DND-41 (cell line): ENCODE measurements at regions not wholly inside any gene's neighbourhood (a gene's known extent, or its start where the extent isn't known, plus 50 kb on each side); places are given as distances from the start of the nearest gene placed in this dataset.
A peak's percentile ranks its signal among the peaks of the same experiment; 100 is the strongest.

Experiments used
- ATAC-seq: fragments of 200-7000 bp; cut with Tn5 transposase; 3 replicates; pipeline ENCODE4 v1.9.1; 2021; ENCODE audit warnings: low read depth; ENCODE audit not compliant: insufficient read depth
- DNase-seq: peaks from one replicate; pipeline ENCODE4 v3.0.0-alpha.2; 2020
- H2AFZ ChIP-seq: 2 replicates; pipeline ENCODE4 v1.6.0; 2012; ENCODE audit warnings: low read depth, low read length
- H3K27ac ChIP-seq: 2 replicates; pipeline ENCODE4 v1.5.1; 2012; ENCODE audit warnings: low read length, inconsistent platforms
- H3K27me3 ChIP-seq: fragments of 200-600 bp; sonication (generic); 2 replicates; pipeline ENCODE4 v1.6.0; 2012; ENCODE audit warnings: low read length, mild to moderate bottlenecking, inconsistent platforms; ENCODE audit not compliant: insufficient read depth, poor library complexity
- H3K36me3 ChIP-seq: 2 replicates; pipeline ENCODE4 v1.5.1; 2012; ENCODE audit warnings: low read length, inconsistent platforms; ENCODE audit not compliant: insufficient read depth
- H3K4me1 ChIP-seq: 2 replicates; pipeline ENCODE4 v1.5.1; 2012; ENCODE audit warnings: mild to moderate bottlenecking, low read length; ENCODE audit not compliant: insufficient read depth
- H3K4me2 ChIP-seq: 2 replicates; pipeline ENCODE4 v1.6.0; 2012; ENCODE audit warnings: mild to moderate bottlenecking, moderate library complexity, low read length, inconsistent platforms; ENCODE audit not compliant: insufficient read depth
- H3K4me3 ChIP-seq, 2 experiments: fragments of 200-600 bp in 1 of 2; shearing (Covaris generic) in 1 of 2; 2 replicates each; pipeline ENCODE4 v1.5.1; 2012 to 2016; ENCODE audit warnings: inconsistent platforms in 2 of 2, low read length in 2 of 2, mild to moderate bottlenecking in 2 of 2, low read depth in 1 of 2, moderate library complexity in 1 of 2
- H3K79me2 ChIP-seq: 2 replicates; pipeline ENCODE4 v1.6.0; 2012; ENCODE audit warnings: low read length, inconsistent platforms; ENCODE audit not compliant: insufficient read depth
- H3K9ac ChIP-seq: 2 replicates; pipeline ENCODE4 v1.6.0; 2012; ENCODE audit warnings: low read depth, mild to moderate bottlenecking, inconsistent platforms, low read length, moderate library complexity
- H3K9me3 ChIP-seq: 2 replicates; pipeline ENCODE4 v1.5.1; 2012; ENCODE audit warnings: low read length, moderate library complexity, mild to moderate bottlenecking, inconsistent platforms; ENCODE audit not compliant: insufficient read depth, severe bottlenecking
- H4K20me1 ChIP-seq: 2 replicates; pipeline ENCODE4 v1.6.0; 2012; ENCODE audit warnings: low read length; ENCODE audit not compliant: insufficient read depth
- EZH2 ChIP-seq: IDR thresholded peaks from 3 replicates; pipeline ENCODE4 v1.6.1; 2012; ENCODE audit warnings: borderline replicate concordance, low read depth, mild to moderate bottlenecking, moderate library complexity, low read length, inconsistent platforms; ENCODE audit not compliant: severe bottlenecking
- TF ChIP-seq, protein P1 (sequence below): IDR thresholded peaks from 2 replicates; pipeline ENCODE4 v1.5.1; 2012; ENCODE audit warnings: borderline replicate concordance, low read length, moderate library complexity, mild to moderate bottlenecking; ENCODE audit not compliant: poor library complexity, severe bottlenecking; ENCODE audit errors: extremely low read depth

DNA sequence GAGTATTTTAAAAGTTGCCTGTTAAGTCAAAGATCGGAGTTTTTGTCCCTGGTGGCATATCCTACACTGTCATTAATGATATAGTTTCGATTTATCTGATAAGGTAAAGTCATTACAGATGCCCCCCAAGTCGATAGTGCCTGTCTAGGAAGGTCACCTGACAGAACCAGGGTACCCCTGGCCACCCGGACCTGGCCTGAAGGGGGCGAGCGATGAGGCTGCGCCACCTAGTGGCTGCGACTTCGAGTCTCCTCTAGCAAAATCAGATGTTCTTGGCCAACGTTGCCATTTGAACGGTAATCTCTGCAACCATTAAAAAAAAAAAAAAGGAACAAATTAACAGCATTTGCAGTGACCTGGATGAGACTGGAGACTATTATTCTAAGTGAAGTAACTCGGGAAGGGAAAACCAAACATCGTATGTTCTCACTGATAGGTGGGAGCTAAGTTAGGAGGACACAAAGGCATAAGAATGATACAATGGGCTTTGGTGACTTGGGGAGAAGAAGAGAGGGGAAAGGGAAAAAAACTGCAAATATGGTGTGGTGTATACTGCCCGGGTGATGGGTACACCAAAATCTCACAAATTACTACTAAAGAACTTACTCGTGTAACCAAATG lies 565.1 kb downstream of the LIG4 start:
- no peak overlapping the region for H3K4me2 ChIP-seq
- H3K4me3 ChIP-seq: no peak overlapping the region
- no peaks in the 10 kb centered on the region for H3K9me3 ChIP-seq
- no peak overlapping the region for H3K9ac ChIP-seq
- H3K36me3 ChIP-seq: no peaks in the 10 kb centered on the region
- no peaks in the 10 kb centered on the region for H3K4me1 ChIP-seq
- H3K27ac ChIP-seq: no peak overlapping the region
- TF ChIP-seq, protein P1, sequence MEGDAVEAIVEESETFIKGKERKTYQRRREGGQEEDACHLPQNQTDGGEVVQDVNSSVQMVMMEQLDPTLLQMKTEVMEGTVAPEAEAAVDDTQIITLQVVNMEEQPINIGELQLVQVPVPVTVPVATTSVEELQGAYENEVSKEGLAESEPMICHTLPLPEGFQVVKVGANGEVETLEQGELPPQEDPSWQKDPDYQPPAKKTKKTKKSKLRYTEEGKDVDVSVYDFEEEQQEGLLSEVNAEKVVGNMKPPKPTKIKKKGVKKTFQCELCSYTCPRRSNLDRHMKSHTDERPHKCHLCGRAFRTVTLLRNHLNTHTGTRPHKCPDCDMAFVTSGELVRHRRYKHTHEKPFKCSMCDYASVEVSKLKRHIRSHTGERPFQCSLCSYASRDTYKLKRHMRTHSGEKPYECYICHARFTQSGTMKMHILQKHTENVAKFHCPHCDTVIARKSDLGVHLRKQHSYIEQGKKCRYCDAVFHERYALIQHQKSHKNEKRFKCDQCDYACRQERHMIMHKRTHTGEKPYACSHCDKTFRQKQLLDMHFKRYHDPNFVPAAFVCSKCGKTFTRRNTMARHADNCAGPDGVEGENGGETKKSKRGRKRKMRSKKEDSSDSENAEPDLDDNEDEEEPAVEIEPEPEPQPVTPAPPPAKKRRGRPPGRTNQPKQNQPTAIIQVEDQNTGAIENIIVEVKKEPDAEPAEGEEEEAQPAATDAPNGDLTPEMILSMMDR: peak; percentile 53
- no peak for TF ChIP-seq EZH2
- ATAC-seq (no peak), DNase-seq (peak; percentile 9)
- H4K20me1 ChIP-seq: no peaks in the 10 kb centered on the region
- no peaks in the 10 kb centered on the region for H3K27me3 ChIP-seq
- no peaks in the 10 kb centered on the region for H3K79me2 ChIP-seq
- H2AFZ ChIP-seq: no peak overlapping the region

DNA sequence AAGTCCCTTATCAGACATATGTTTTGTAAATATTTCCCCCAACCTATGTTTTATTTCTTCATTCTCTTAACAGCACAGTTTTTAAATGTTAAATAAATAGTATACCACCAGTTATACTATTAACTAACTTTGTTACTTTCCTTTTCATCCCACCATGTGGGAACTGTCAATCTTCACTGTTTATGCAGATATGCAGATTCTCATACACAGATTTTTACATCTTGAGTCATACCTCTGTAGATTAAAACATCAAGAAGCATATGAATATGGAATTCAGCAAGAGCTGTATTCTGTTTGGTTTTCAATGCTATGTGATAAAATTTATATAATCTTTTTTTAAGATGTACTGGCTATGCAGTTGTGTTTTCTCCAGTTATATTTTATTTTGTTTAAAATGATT lies 566.3 kb downstream of the LIG4 start:
- H2AFZ ChIP-seq: no peak overlapping the region
- no peaks in the 10 kb centered on the region for H3K79me2 ChIP-seq
- H3K4me2 ChIP-seq: no peak overlapping the region
- ATAC-seq (no peak), DNase-seq (no peak)
- no peak overlapping the region for H3K4me3 ChIP-seq
- H3K4me1 ChIP-seq: no peaks in the 10 kb centered on the region
- no peaks in the 10 kb centered on the region for H3K9me3 ChIP-seq
- H3K36me3 ChIP-seq: no peaks in the 10 kb centered on the region
- no peak overlapping the region for H3K9ac ChIP-seq
- TF ChIP-seq, protein P1: no peak
- no peak for TF ChIP-seq EZH2
- no peak overlapping the region for H3K27ac ChIP-seq
- H3K27me3 ChIP-seq: no peaks in the 10 kb centered on the region
- H4K20me1 ChIP-seq: no peaks in the 10 kb centered on the region

DNA sequence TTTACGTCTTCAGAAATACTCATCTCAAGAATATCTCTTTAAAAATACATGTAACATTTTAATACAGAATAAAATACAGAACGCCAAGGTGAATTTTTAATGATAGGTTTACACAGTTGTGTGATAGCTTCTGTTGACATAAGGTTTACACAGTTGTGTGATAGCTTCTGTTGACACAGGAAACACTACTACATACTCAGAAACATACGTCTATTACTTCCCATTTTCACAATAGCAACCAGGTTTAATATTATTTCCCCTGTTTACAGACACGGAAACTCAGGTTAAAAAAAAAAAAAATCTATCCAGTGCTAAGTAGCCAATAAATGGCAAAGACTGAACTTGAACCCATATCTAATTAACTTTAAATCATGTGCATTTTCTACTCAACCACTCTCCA lies 571.2 kb downstream of the LIG4 start:
- H4K20me1 ChIP-seq: no peaks in the 10 kb centered on the region
- no peaks in the 10 kb centered on the region for H3K36me3 ChIP-seq
- H3K9me3 ChIP-seq: no peaks in the 10 kb centered on the region
- no peak for DNase-seq
- no peaks in the 10 kb centered on the region for H3K27me3 ChIP-seq
- no peak for ATAC-seq
- H3K9ac ChIP-seq: no peak overlapping the region
- H2AFZ ChIP-seq: no peak overlapping the region
- H3K27ac ChIP-seq: no peak overlapping the region
- H3K4me2 ChIP-seq: no peak overlapping the region
- H3K4me1 ChIP-seq: no peaks in the 10 kb centered on the region
- H3K4me3 ChIP-seq: no peak overlapping the region
- no peaks in the 10 kb centered on the region for H3K79me2 ChIP-seq
- TF ChIP-seq, protein P1: no peak
- no peak for TF ChIP-seq EZH2

DNA sequence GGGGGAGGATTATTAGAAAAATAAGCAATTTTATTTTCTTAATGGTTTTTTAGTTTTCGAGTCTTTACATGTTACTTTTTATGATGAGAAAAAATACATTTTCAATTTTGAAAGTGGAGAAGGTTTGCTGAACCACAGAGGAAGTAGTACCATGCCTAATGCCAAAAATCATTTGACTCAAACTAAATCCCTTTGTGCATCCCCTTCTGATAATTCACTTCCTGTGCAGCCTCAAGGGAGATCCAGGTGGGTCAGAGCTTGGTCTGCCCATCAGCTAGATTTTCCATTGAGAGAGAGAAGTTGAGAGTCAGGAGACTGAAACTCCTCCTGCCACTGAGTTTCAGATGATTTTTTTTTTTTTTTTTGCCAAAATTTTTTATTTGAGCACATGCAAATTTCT lies 571.7 kb downstream of the LIG4 start:
- Histone ChIP-seq H3K79me2 (no peaks in the 10 kb centered on the region), H3K4me3 (no peak overlapping the region), H3K36me3 (no peaks in the 10 kb centered on the region), H4K20me1 (no peaks in the 10 kb centered on the region), H3K27me3 (no peaks in the 10 kb centered on the region), H3K9me3 (no peaks in the 10 kb centered on the region), H3K27ac (no peak overlapping the region), H3K4me1 (no peaks in the 10 kb centered on the region), H2AFZ (no peak overlapping the region), H3K9ac (no peak overlapping the region), H3K4me2 (no peak overlapping the region)
- ATAC-seq: no peak
- DNase-seq: no peak
- no peak for TF ChIP-seq EZH2
- TF ChIP-seq, protein P1: no peak
